ENCODE measurements at regions not wholly inside any gene's neighbourhood (a gene's known extent, or its start where the extent isn't known, plus 50 kb on each side); places are given as distances from the start of the nearest gene placed in this dataset.

DNA sequence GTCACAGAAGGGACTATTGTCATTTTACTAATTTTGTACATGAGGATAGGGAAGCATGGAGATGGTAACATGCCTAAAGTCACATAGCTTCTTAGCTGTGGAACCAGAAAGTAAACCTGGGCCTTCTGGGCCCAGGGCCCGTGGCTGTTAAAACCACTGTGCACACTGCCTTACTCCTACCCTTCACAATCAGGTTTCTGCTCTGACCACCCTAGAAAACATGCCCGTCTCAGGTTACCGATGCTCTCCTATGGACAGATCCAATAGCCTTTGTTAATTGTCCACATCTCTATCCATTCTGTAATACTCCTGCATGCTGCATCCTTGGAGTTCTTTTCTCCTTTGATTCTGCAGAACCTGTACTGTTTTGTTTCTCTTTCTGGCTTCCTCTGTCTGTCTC lies 79.0 kb upstream of the TACR1 start:
- no peak for DNase-seq

DNA sequence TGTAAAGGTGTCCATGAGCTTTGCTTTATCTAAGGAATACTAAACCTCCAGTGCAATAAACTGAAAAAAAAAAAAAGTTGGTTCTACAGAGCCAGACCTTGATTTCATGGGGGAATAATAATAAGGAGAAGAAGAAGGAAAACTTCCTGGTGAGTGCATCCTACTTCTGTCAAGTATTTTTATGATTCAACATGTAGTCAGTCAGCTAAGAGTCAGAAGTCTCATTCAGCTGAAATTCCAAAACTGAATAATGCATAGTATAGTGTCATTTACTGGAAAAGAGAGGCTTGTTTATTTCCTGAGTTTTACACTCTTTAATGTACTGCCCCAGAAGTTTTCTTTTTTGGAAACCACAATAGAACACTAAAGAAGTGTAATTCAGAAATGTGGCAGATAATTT lies 77.8 kb upstream of the TACR1 start:
- no peak for DNase-seq

DNA sequence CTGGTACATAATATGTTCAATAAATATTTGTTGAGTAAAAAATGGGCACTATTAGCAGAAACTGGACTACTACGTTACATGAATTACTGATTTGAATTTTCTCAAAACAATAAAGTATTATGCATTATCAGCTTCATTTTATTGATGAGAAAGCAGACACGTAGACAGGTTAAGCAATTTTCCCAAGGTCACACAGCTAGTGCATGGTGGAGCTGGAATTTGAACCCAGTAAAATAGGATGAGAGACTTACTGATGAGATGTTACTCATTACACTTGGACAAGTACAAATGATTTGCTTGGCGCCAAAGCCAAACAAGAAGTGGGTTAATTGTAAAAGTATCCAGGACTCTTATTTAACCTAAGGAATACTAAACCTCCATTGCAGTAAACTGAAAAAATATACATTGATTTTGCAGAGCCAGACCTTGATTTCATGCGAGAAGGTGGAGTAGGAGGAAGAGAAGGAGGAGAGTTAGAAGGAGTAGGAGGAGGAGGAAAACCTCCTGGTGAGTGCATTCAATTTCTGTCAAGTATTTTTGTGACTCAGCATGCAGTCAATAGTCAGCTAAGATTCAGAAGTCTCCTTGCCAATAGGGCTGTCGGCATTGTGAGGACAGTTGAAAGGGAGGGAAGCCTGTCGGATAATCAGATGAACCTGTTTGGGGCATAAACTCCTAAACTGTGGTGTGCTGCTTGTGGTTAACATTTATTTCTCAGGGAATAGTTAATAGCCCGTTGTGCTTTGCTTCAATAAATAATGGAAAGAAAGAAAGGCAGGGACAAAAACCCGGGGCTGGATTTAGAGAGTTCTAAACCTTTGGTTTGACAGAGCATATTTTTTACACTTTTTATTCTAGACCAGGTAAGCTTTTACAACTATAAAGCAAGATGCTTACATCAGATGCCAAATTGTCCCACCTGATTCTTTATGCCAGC lies 77.0 kb upstream of the TACR1 start:
- DNase-seq, result no peak

DNA sequence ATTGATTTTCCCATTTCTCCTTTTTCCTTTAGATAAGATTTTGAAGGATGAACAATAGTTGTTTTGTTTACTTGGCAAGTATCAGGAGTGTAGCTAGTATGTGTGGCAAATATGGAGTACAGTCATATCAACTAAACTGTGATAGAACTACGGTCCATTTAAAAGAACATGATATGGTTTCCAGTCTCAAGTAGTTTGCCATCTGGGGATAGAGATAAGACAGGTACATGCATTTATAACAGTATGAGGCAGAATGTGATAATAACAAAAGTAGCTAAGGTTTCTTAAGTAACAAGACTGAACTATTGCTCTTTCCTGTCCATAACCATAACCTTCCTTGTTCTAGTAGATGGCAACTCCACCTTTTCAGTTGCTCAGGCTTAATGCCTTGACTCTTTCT lies 75.6 kb upstream of the TACR1 start:
- DNase-seq, result no peak

DNA sequence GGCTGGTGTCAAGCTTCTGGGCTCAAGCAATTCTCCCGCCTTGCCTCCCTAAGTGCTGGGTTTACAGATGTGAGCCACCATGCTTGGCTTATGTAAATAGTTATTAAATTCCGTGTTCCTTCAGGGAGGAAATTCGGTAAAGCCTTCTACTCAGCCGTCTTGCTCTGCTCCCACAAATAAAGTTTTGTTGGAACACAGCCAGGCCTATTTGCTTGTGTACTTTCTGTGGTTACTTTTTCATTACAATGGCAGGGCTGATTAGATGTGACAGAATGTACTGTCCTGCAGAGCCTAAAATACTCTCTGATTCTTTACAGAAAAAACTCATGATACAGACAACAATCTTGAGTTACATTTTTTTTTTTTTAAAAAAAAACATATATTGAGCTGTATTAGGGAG lies 68.8 kb upstream of the TACR1 start:
- no peak for DNase-seq

DNA sequence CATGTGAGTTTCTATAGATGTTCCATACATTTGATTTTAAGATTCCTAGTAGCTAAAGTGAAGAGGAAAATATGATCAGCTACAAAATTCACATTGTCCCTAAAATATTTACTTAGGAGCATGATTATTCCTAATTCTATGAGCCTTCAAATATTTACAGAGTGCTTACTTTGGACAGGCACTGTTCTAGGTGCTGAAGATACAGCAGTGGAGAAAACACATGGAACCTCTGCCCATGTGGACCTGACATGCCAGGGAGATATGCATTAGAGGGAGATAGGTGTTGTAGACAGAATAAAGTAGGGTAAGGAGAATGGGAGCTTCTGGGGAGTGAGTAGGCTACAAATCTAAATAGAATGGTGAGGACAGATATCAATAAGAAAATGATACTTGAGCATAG lies 62.6 kb upstream of the TACR1 start:
- DNase-seq, result no peak

DNA sequence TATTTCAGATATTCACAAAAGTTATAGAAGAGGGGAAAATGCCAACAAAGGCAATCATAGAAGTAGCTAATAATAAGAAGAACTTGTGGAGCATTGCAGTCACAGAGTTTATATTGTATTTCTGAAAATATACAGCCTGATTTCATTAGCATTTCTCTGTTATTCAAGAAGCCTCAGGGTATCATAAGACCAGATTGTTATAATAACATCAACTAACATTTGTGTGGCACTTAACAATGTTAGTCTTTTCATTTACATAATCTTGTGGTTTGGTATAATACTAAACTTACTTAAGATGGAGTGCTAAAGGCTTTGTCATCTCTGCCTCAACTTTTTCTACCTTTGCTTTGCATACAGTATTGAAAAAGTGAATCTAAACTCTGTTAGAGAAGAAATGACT lies 61.6 kb upstream of the TACR1 start:
- DNase-seq, result no peak

DNA sequence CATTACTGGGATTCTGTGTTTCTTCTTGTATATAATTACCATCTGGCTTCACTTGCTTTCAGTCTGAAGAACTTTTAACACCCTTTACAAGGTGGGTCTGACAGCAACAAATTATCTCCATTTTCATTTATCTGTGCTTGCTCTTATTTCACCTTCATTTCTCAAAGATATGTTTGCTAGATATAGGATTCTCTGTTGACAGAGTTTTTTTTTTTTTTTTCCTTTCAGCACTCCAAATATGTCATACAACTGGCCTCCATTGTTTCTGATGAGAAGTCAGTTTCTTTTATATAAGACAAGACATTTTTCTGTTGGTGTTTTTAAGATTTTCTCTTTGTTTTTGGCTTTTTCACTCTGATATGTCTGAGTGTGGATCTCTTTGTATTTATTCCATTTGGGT lies 59.3 kb upstream of the TACR1 start:
- DNase-seq, result no peak

DNA sequence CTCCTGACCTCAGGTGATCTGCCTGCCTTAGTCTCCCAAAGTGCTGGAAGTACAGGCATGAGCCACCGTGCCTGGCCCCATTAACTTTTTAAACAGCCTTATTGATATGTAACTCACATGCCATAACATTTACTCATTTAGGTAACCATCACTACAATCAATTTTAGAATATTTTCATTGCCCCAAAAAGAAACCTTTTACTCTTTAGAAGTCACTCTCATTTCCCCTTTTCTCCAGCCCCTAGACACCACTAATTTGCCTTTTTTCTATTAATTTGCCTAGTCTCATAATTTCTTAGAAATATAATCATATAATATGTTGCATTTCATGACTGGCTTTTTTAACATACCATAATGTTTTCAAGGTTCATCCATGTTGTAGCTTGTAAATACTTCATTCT lies 57.2 kb upstream of the TACR1 start:
- DNase-seq, result no peak

DNA sequence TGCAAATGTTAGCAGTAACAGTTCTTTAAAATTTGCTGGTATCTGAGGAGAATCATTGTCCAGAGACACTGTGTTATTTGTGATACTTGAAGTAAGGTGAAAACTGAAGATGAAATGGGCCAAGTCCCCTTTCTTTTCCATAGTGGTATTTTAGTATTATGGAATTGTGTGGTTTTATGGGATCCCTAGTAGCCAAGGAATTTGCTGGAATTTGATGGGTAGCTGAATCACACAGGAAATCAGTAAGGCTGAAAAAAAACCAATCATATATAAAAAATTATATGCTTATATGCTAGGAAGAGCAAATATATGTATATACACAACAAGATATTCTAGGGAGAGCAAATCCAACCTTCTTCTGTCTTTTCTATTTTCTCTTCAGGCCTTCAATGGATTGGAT lies 54.2 kb upstream of the TACR1 start:
- DNase-seq, result no peak

DNA sequence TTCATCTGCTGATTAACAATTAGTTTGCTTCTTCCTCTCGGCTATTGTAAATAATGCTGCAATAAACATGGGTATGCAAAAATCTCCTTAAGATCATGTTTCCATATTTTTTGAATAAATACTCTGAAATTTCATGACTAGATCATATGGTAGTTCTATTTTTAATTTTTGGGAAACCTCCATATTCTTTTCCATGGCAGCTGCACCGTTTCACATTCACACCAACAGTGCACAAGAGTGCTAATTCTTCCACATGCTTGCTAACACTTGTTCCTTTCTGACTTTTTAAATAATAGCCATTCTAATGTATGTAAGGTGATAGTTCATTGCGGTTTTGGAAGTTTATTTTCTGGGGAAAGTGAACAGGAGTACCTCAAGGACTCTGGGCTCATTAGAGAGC lies 52.6 kb upstream of the TACR1 start:
- DNase-seq, result no peak
